ENCODE measurements at regions not wholly inside any gene's neighbourhood (a gene's known extent, or its start where the extent isn't known, plus 50 kb on each side); places are given as distances from the start of the nearest gene placed in this dataset.

- TF ChIP-seq CTCF (IDR thresholded peaks at IDR 0.05) (no peak), POLR2A (IDR thresholded peaks at IDR 0.05) (no peak), POLR2AphosphoS5 (IDR thresholded peaks at IDR 0.05) (no peak)
These were observed 813.4 kb downstream of the MTRR start for GRCh38 chr5:8682381-8682780.
